Spleen (tissue), 11 donors: ENCODE measurements at regions not wholly inside any gene's neighbourhood (a gene's known extent, or its start where the extent isn't known, plus 50 kb on each side); places are given as distances from the start of the nearest gene placed in this dataset.

Source experiments
- DNase-seq: peaks from one replicate; pipeline ENCODE4 v3.0.0-alpha.2; 2020
- H3K27ac ChIP-seq, 8 donors: fragments of 200-600 bp; sonication (generic) in 7 of 8; 1 replicate in 4 of 8; 2 replicates in 4 of 8; pipeline versions ENCODE4 v1.5.0 to v1.8.0; 2016 to 2021; ENCODE audit warnings: inconsistent platforms in 4 of 8, mild to moderate bottlenecking in 4 of 8, moderate library complexity in 1 of 8
- H3K27me3 ChIP-seq, 7 donors: fragments of 200-600 bp; sonication (generic) in 6 of 7; replicated peaks in 1 of 7; 1 replicate in 4 of 7; 2 replicates in 3 of 7; pipeline versions ENCODE4 v1.5.0 to v1.8.0; 2016 to 2021; ENCODE audit warnings: inconsistent platforms in 3 of 7, mild to moderate bottlenecking in 1 of 7
- H3K36me3 ChIP-seq, 6 donors: fragments of 200-600 bp; sonication (generic) in 5 of 6; 1 replicate in 4 of 6; 2 replicates in 2 of 6; pipeline versions ENCODE4 v1.5.0 to v1.8.0; 2016 to 2021; ENCODE audit warnings: inconsistent platforms in 2 of 6
- H3K4me1 ChIP-seq, 6 donors: fragments of 200-600 bp; sonication (generic) in 5 of 6; 1 replicate in 3 of 6; 2 replicates in 3 of 6; pipeline versions ENCODE4 v1.5.0 to v1.8.0; 2016 to 2021; ENCODE audit warnings: inconsistent platforms in 3 of 6
- H3K4me3 ChIP-seq, 8 donors: fragments of 200-600 bp; sonication (generic) in 7 of 8; 1 replicate in 4 of 8; 2 replicates in 4 of 8; pipeline versions ENCODE4 v1.5.0 to v1.8.0; 2016 to 2021; ENCODE audit warnings: inconsistent platforms in 4 of 8, mild to moderate bottlenecking in 4 of 8, moderate library complexity in 2 of 8
- H3K9me3 ChIP-seq, 8 donors: fragments of 200-600 bp; sonication (generic) in 7 of 8; 1 replicate in 4 of 8; 2 replicates in 4 of 8; pipeline versions ENCODE4 v1.5.0 to v1.8.0; 2016 to 2021; ENCODE audit warnings: inconsistent platforms in 4 of 8
- CTCF ChIP-seq, 11 experiments: fragments of 200-600 bp in 7 of 11; fragments of 450-650 bp in 4 of 11; sonication (generic) in 4 of 11; IDR thresholded peaks in 8 of 11; conservative IDR thresholded peaks in 3 of 11; 1 replicate in 7 of 11; 2 replicates in 4 of 11; pipeline versions ENCODE4 v1.4.0 to v1.8.0; 2016 to 2021; ENCODE audit warnings: antibody characterized with exemption in 11 of 11, inconsistent platforms in 4 of 11, mild to moderate bottlenecking in 1 of 11
- POLR2A ChIP-seq, 3 donors: fragments of 450-650 bp; IDR thresholded peaks; one replicate each; pipeline ENCODE4 v1.5.1; 2017; ENCODE audit warnings: antibody characterized with exemption in 3 of 3, mild to moderate bottlenecking in 1 of 3
- POLR2AphosphoS5 ChIP-seq, 3 donors: sonication (generic); formaldehyde crosslinking; IDR thresholded peaks; one replicate each; pipeline ENCODE4 v1.5.1; 2017; ENCODE audit warnings: antibody characterized with exemption in 3 of 3
- WGBS, 5 donors: extraction: QIAGEN DNeasy Blood & Tissue Kit in 3 of 5; methylation state at CpG; one replicate each; pipeline versions ENCODE4 v1.1.5 to v1.1.7; 2013 to 2018; 5-methylcytosine and 5-hydroxymethylcytosine counted together
- intact Hi-C: fragments of 100-400 bp; cut with DNase I; formaldehyde crosslinking; loops from one replicate; pipeline ENCODE4 v1.15.0; 2023; ENCODE audit warnings: low total_unique reads
- donor health status: healthy with polysubstance abuse.
- donor health status: DM: no; HTN: no; CAD: no; lungs with moderate emphysema.
- donor health status: DM: no; HTN: no; CAD: no.
- donor health status: Bipolar disorder and iron deficiency.
- donor health status: healthy.
- donor health status: DM: no; HTN: no; CAD: no.
- donor health status: DM: yes; HTN: yes; CAD: no.

- TF ChIP-seq CTCF (IDR thresholded peaks at IDR 0.05 in 8 of 11, conservative IDR thresholded peaks at IDR 0.05 in 3 of 11) (no peak), POLR2A (IDR thresholded peaks at IDR 0.05) (no peak), POLR2AphosphoS5 (IDR thresholded peaks at IDR 0.05) (no peak)
- DNase-seq, result no peak
- H3K27ac ChIP-seq, result no peak overlapping the region
- no peak overlapping the region for H3K4me3 ChIP-seq
- intact Hi-C loops, result no loop called here
- no peaks in the 10 kb centered on the region for H3K9me3 ChIP-seq
- no peaks in the 10 kb centered on the region for H3K27me3 ChIP-seq
- no peaks in the 10 kb centered on the region for H3K4me1 ChIP-seq
- H3K36me3 ChIP-seq, result no peaks in the 10 kb centered on the region
Measured at GRCh38 chr9:23278561-23278960, 547.5 kb downstream of the ELAVL2 start.

GRCh38 chr9:23287390-23287789, 538.6 kb downstream of the ELAVL2 start:
- H3K27ac ChIP-seq, result no peak overlapping the region
- H3K4me1 ChIP-seq, result no peaks in the 10 kb centered on the region
- no peaks in the 10 kb centered on the region for H3K27me3 ChIP-seq
- intact Hi-C loops, result no loop called here
- WGBS, 5 donors, result 47 to 59% (median 55%) methylated on average over 1 of the region's 1 CpG
- no peak for TF ChIP-seq CTCF (IDR thresholded peaks at IDR 0.05 in 8 of 11, conservative IDR thresholded peaks at IDR 0.05 in 3 of 11)
- no peak for TF ChIP-seq POLR2A (IDR thresholded peaks at IDR 0.05)
- no peak for TF ChIP-seq POLR2AphosphoS5 (IDR thresholded peaks at IDR 0.05)
- no peaks in the 10 kb centered on the region for H3K36me3 ChIP-seq
- no peak for DNase-seq
- H3K4me3 ChIP-seq, result no peak overlapping the region
- H3K9me3 ChIP-seq, result peaks cover 0 to 4% (median 0%) of the 10 kb centered on the region in 8 donors

- WGBS, 5 donors, result 35 to 54% (median 49%) methylated on average over 4 of the region's 4 CpGs
- intact Hi-C loops, result no loop called here
- no peaks in the 10 kb centered on the region for H3K27me3 ChIP-seq
Measured at GRCh38 chr9:23288545-23288944, 537.5 kb downstream of the ELAVL2 start.

GRCh38 chr9:23290973-23291372, 535.1 kb downstream of the ELAVL2 start:
- no peak overlapping the region for H3K4me3 ChIP-seq
- no peaks in the 10 kb centered on the region for H3K36me3 ChIP-seq
- no peaks in the 10 kb centered on the region for H3K4me1 ChIP-seq
- intact Hi-C loops, result no loop called here
- no peaks in the 10 kb centered on the region for H3K27me3 ChIP-seq
- no peak overlapping the region for H3K27ac ChIP-seq
- TF ChIP-seq POLR2AphosphoS5 (IDR thresholded peaks at IDR 0.05), result no peak
- no peak for TF ChIP-seq POLR2A (IDR thresholded peaks at IDR 0.05)
- TF ChIP-seq CTCF (IDR thresholded peaks at IDR 0.05 in 8 of 11, conservative IDR thresholded peaks at IDR 0.05 in 3 of 11), result no peak
- no peaks in the 10 kb centered on the region for H3K9me3 ChIP-seq
- no peak for DNase-seq
- WGBS, 5 donors, result 66 to 70% (median 69%) methylated on average over 4 of the region's 4 CpGs

More at GRCh38 chr9:23288545-23288944, 537.5 kb downstream of the ELAVL2 start:
- no peak for DNase-seq
- Histone ChIP-seq H3K27ac (no peak overlapping the region), H3K4me1 (no peaks in the 10 kb centered on the region), H3K36me3 (no peaks in the 10 kb centered on the region), H3K4me3 (no peak overlapping the region), H3K9me3 (peaks cover 0 to 4% (median 0%) of the 10 kb centered on the region in 8 donors)
- no peak for TF ChIP-seq POLR2A (IDR thresholded peaks at IDR 0.05)
- TF ChIP-seq CTCF (IDR thresholded peaks at IDR 0.05 in 8 of 11, conservative IDR thresholded peaks at IDR 0.05 in 3 of 11), result no peak
- TF ChIP-seq POLR2AphosphoS5 (IDR thresholded peaks at IDR 0.05), result no peak
